OCI-LY7 (cell line): ENCODE measurements at regions not wholly inside any gene's neighbourhood (a gene's known extent, or its start where the extent isn't known, plus 50 kb on each side); places are given as distances from the start of the nearest gene placed in this dataset.

Experiments used
- CTCF ChIP-seq: fragments of 200-600 bp; sonication (generic); conservative IDR thresholded peaks from 2 replicates; pipeline ENCODE4 v1.5.1; 2014; ENCODE audit warnings: mild to moderate bottlenecking, antibody characterized with exemption, low read length, moderate library complexity, mixed read lengths
- EZH2phosphoT487 ChIP-seq: fragments of 200-600 bp; sonication (generic); IDR thresholded peaks from 2 replicates; pipeline ENCODE4 v1.6.1; 2018; ENCODE audit warnings: low read depth, borderline replicate concordance, mild to moderate bottlenecking, mixed run types, antibody characterized with exemption, low read length, moderate library complexity, mixed read lengths

GRCh38 chr3:53989946-53990345 lies 98.3 kb upstream of the SELENOK start:
- no peak for TF ChIP-seq CTCF
- TF ChIP-seq EZH2phosphoT487, result no peak
